T-helper 9 cell (primary cell): ENCODE measurements at regions not wholly inside any gene's neighbourhood (a gene's known extent, or its start where the extent isn't known, plus 50 kb on each side); places are given as distances from the start of the nearest gene placed in this dataset.
A peak's percentile ranks its signal among the peaks of the same experiment; 100 is the strongest.

ENCODE experiments used
- DNase-seq: peaks from one replicate; pipeline ENCODE4 v3.0.0-alpha.2; 2020

DNA sequence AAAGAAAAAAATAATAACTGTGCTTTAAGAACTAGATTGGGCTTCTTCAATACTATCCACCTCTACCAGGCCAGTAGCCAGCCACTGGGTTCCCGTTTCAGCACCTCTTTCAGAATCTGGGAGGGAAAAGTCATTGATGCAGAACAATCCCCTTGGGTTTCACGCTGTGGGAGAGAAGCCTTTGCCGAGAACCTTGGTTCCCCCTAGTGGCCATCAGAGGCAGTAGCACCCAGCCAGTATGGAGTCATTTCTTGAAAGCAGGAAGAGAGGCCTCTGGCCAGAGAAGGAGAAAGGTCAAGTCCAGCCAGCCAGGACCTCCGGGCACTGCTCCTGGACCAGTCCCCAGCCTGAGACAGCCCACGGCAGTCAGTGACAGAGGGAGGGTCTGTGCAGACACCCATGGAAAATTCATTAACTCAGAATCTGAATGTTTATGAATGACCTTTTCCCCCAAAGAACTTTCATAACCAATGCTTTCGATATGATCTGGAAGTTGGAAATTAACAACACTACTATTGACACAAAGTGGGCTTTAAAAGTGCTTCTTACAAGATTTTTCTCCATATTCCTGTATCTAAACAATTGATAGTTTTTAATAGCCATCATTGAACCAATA lies 51.2 kb upstream of the CDH5 start:
- peak; percentile 24 for DNase-seq

- no peak for DNase-seq
Measured at GRCh38 chr16:66311306-66311705, 55.2 kb upstream of the CDH5 start.

- no peak for DNase-seq
Measured at GRCh38 chr16:66309215-66309807, 57.2 kb upstream of the CDH5 start.

- DNase-seq, result no peak
Measured at GRCh38 chr16:66308096-66308495, 58.4 kb upstream of the CDH5 start.

GRCh38 chr16:66306366-66307150 lies 59.9 kb upstream of the CDH5 start:
- DNase-seq, result no peak

DNA sequence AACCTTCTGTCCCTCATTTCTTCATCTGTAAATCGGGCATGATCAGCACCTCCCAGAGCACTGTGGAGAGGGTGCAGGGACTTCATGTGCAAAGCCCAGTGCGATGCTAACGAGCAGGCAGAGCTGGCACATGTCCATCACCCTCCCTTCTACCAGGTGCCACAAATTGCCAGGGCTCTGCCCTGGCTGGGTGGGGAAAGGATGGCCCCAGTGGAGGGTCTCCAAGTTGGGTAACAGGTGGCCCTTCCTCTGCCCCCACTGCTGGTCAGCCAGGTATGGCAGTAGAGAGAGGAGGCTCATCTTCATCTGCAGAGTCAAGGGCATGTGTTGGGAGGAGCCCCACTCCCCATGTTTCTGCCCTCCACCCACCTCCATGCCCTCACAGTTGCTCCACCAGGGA lies 61.5 kb upstream of the CDH5 start:
- no peak for DNase-seq

DNA sequence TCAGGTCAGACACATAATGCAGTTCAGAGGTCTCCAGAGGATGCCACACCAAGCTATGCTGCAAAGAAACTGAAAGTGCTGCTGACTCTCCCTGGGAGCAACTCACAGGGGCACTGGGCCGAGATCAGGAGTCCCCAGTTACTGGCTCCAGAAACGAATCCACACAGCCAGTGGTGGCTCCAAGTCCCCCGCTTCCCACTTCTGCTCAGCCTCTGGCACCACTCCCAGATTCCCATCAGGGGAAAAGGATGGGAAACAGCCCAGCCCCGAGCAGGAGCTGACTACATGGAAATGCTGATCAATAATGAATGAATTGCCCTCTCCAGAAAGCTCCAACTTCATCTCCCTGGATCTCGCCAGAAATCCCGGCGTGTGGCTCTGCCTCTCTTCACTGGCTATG lies 62.3 kb upstream of the CDH5 start:
- DNase-seq, result no peak

DNA sequence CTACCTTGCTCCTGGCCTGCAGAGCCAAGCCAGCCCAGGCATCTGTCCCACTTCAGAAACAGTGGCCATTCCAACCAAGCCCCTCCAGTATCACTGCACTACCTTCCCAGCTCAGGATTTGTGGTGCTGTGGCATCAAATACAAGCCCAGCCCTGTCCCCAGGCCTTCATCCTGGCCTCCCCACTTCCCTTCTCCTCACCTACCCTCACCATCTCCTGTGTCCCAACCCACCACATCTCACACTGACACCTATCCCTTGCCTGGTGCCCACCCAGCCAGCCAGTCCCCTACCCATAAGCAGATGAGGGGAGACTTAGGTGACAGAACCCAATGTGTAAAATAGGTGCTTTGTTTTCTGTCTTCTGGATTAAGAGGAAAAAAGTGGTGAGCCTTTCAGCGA lies 66.0 kb upstream of the CDH5 start:
- no peak for DNase-seq

GRCh38 chr16:66300037-66300436 lies 66.5 kb upstream of the CDH5 start:
- DNase-seq, result no peak

GRCh38 chr16:66299349-66299748 lies 67.1 kb upstream of the CDH5 start:
- DNase-seq, result no peak

DNA sequence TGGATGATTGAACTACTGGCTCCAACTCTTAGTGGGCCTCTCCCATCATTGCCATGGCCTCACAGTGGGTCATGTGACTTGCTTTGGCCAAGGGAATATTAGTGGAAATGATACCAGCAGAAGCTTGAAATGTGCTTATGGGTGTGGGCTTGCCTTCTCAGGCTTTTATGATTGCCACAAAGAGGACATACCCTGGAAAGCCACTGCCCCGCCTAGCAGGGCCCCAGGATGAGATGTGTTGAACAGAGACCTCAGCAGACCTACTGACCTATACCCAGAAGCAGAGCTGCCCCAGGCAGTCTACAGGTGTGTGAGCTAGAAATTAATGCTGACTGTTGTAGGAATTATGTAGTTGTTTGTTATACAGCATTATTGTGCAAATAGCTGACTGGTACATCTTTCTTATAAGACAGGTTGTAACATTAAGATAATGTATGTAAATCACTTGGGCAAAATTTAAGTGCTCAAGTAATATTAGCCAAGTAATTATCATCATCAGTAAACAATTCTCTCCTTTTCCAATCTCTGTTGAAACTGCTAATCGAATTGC lies 67.8 kb upstream of the CDH5 start:
- DNase-seq, result no peak

DNA sequence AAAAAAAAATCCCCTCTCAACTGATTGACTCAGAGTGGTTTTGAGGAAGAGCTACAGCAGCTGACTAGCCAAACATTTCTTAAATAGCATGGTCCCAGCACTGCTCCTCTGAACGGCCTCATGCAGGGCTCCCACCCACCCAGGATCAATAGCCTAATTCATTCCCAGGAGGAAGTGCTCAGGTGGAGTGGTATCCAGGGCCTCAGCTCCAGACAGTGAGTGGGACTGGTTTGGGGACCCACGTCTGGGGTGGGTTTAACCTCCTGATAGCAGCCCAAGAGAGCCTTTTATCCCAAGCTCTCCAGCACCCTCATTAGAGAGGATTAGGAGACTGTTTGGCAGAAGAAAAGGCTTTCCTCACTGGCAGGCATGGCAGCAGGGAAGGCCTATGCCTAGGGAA lies 68.5 kb upstream of the CDH5 start:
- no peak for DNase-seq

DNA sequence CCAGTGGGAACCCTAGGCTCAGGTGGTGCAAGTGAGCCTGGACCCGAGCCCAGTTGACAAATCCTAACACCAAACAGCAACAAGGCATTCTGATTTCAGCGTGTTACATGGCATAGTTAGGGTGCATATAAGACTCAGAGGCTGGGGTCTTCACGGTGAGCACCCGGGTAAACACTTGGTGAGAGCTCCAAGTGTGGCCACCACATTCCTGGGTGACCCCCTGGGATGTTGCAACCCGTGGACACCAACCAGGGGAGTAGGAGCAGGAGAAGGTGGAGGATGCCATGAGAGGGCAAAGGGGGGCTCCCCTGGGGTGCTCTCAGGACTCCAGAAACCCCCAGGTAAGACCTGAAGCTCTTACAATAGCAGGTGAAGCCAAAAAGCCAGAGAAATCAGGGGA lies 69.9 kb upstream of the CDH5 start:
- no peak for DNase-seq

DNA sequence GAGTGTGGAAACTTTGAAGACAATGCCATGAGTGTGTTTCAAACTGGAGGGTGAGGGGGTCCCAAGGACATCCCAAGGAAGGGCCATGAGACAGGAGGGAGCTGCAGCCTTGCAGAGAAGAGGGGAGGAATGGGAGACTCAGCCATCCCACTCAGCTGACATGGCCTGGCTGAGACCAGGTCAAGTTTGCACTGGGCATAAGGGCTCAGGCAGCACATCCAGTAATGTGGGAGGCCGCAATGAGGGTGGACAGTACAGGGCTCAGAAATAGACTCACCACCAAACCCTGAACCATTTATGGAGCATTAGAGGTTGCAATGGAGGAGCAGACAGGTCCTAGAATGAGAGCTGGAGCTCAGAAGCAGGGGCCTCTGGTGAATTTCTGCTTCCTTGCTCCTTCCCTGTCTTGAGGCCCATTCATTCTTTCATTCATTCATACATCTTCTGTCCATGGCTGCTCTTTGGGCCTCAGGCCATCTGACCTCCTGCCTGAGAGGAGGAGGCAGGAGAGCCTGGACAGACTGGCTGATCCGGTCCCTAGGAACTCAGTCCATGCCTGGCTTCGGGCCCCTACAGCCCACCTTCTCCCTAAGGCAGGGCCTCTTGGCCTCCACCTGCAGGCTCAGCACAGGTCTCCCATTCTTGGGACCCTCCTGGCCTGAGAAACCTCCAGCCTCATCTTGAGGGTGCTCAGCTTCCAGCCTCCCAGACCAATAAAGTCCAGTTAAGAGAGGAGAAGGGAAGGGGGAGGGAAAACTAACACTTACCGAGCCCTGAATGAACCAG lies 70.5 kb upstream of the CDH5 start:
- DNase-seq, result no peak

GRCh38 chr16:66295213-66295612 lies 71.3 kb upstream of the CDH5 start:
- no peak for DNase-seq

DNA sequence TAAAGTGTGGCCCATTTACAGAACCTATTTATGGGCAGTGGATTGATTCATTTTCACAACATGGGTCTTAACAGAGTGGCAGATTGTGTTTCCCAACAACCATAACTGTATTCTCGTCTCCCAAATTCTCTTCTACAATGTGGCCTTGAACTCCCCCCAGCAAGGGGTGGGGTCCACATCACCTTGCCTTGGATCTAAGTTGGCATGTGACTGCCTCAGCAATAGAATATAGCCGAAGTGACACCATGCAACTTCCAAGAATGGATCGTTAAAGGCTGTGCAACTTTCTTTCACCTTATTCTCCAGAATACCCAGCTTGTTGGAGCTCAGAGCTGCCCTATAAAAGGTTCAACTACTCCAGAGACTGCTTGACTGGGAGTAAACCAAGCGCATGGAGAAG lies 72.0 kb upstream of the CDH5 start:
- DNase-seq, result no peak

GRCh38 chr16:66293932-66294331 lies 72.6 kb upstream of the CDH5 start:
- DNase-seq, result no peak

DNA sequence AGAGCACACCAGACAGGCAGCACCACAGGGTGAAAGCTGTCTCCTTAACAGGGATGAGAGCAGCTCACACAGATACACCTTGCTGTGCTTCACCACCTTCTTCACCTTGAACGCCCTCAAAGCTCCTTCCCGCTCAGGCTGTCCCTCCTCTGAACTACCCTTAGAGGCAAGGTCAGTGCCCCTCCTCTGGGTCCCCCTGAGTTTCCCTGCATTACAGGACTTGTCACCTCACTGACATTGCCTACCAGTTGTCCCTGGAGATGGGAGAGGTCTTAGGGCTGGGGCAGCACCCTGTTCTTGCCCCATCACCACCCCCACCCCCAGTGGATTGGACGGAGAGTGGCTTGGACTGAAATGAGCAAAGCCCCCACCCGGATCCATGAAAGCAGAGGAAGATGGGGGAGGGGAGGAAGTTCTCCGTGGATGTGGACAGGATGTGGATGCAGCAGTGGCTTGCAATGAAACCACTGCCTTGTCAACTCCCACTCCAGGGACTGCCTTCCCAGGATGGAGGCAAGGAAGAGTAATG lies 73.2 kb upstream of the CDH5 start:
- no peak for DNase-seq

DNA sequence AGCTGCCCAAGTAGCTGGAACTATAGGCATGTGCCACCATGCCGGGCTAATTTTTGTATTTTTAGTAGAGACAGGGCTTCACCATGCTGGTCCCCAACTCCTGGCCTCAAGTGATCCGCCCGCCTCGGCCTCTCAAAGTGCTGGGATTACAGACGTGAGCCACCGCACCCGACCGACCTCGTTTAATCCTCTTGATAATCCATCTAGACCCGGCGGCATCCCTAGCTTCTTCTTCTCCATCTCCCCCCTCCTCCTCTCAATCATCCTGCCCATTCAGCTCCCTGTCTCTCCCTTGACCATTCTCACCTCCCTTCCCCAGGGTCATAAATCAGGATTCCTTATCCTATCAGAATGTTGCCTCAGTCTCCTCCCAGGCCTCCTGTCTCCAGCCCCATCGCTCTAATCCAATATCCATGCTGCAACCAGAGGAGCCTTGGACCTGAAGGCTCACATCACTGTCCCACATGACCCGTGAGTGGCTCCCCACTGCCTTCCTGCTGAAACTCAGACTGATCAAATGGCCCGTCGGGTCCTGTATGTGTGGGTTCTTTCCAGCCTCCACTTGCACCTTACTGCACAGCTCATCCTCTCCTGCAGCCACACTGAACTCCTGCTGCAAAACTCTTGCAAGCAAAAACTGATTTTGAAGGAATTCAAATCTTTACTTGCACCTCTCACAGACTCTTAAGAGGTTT lies 74.1 kb upstream of the CDH5 start:
- no peak for DNase-seq

DNA sequence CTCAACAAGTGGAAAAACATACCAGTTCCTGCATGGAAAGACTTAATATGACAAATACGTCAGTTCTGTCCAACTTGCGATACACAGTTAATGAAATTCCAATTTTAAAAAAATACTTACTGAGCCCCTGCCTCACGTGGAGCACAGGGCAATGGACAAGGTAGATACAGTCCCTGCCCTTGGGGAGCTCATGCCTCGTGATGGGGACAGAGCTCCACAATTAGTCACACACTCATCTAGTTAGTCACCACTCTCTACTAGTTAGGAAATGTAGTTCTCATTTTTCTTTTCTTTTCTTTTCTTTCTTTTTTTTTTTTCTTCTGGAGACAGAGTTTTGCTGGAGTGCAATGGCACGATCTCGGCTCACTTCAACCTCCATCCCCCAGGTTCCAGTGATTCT lies 74.7 kb upstream of the CDH5 start:
- DNase-seq, result no peak

GRCh38 chr16:66290431-66290830 lies 76.1 kb upstream of the CDH5 start:
- DNase-seq, result no peak

DNA sequence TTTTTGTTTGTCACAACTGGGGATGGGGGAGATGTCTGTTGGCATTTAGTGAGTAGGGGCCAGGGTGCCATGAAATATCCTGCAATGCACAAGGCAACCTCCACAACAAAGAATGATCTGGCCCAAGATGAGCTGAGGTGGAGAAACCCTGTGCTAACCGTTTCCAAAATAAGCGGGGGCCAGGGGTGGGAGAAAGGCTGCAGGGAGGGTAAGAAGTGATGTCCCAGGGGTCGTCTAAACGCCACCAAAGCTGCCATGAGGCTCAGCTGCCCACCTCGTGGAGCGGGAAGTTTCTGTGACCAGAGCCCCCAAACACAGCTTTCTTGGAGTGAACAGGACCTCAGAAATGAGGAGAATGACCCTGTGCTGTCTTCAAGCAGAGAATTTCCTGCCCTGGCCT lies 76.5 kb upstream of the CDH5 start:
- no peak for DNase-seq
